ENCODE measurements at regions not wholly inside any gene's neighbourhood (a gene's known extent, or its start where the extent isn't known, plus 50 kb on each side); places are given as distances from the start of the nearest gene placed in this dataset.
A peak's percentile ranks its signal among the peaks of the same experiment; 100 is the strongest.

DNA sequence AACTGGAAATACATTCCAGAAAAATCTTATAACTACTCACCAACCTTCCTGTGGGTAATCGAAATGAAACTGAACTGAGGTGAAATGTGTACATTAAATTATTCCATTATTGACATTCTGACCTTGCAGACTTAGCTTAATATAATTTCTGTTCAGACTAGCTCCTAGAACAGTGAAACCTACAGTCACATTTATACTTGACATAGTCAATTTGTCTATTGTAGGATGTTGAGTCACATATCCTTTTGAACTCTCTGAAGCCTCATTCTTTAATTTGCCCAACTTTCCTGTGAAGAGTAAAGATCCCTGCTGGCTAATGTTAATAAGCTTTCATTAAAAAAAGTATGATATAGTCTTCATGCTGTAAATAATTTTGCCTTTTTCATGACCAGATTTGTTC lies 92.0 kb upstream of the SCEL start:
- H3K4me3 Mint-ChIP-seq: no peak overlapping the region
- H3K27me3 Mint-ChIP-seq: no peaks in the 10 kb centered on the region
- H3K9me3 Mint-ChIP-seq: no peaks in the 10 kb centered on the region
- H3K4me1 Mint-ChIP-seq (ENCODE audit: low read depth): no peaks in the 10 kb centered on the region
- H3K27ac Mint-ChIP-seq: no peak overlapping the region
- no peaks in the 10 kb centered on the region for H3K36me3 Mint-ChIP-seq (ENCODE audit: low read depth)

DNA sequence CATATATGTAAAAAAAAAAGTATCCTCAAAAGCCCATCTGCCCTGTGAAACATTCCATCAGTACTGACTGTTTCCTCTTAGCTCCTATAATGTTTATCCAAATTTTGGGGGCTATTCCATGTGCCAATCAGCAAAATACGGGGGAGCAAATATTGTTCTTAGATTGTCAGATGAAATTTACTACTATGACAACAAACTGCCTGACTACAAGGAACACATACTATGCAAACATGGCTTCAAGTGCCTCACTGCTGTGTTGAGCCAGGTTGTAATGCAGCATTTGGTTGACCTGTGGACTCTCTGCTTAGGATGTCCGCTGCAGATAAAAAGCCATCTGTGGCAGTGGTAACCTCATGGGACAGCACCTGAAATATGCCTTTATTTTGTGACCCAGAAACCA lies 98.2 kb upstream of the SCEL start:
- no peak overlapping the region for H3K27ac Mint-ChIP-seq
- H3K9me3 Mint-ChIP-seq: no peaks in the 10 kb centered on the region
- peaks cover 2% of the 10 kb centered on the region for H3K4me1 Mint-ChIP-seq (ENCODE audit: low read depth)
- H3K27me3 Mint-ChIP-seq: no peaks in the 10 kb centered on the region
- H3K4me3 Mint-ChIP-seq: no peak overlapping the region
- H3K36me3 Mint-ChIP-seq (ENCODE audit: low read depth): no peaks in the 10 kb centered on the region

DNA sequence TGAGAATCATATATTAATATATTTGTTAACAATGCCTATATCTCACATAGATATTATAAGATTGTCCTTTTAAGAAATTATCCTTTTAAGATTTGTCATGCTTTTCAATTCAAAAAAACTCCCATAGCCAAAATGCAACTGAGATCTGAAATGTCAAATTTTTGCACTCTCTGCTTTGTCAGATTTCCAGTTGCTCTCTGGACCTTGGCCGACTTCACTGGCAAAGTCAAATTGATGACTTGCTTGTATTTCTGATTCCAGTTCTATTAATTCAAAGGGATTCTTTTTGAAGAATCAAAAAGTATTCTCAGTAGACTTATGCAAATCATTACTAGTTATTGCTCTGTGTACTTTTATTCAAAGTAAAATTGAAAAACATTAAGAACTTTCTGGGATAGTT lies 101.2 kb upstream of the SCEL start:
- peaks cover 22% of the 10 kb centered on the region for H3K4me1 Mint-ChIP-seq (ENCODE audit: low read depth)
- no peak overlapping the region for H3K4me3 Mint-ChIP-seq
- H3K27me3 Mint-ChIP-seq: no peaks in the 10 kb centered on the region
- H3K27ac Mint-ChIP-seq: no peak overlapping the region
- H3K9me3 Mint-ChIP-seq: no peaks in the 10 kb centered on the region
- peaks cover 1% of the 10 kb centered on the region for H3K36me3 Mint-ChIP-seq (ENCODE audit: low read depth)

DNA sequence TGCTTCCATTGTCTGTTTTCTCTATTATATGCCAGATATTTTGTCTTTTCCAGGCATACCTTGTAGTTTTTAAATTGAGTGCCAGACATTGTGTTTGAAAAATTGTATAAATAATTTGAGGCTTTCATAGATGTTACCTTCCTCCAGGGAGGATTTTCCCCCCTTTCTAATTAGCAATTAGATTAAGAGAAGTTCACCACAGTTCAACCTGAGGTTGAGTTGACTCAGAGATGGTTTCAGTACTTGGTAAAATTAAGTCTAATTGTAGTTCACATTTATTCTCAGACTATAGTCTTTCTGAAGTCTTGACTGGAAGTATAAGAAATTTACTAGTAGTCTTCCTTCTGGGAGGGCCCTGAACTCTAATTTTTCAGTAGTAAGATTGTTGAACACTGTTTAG lies 104.1 kb upstream of the SCEL start:
- no peaks in the 10 kb centered on the region for H3K27me3 Mint-ChIP-seq
- no peak overlapping the region for H3K4me3 Mint-ChIP-seq
- H3K4me1 Mint-ChIP-seq (ENCODE audit: low read depth): peaks cover 29% of the 10 kb centered on the region
- no peaks in the 10 kb centered on the region for H3K9me3 Mint-ChIP-seq
- H3K36me3 Mint-ChIP-seq (ENCODE audit: low read depth): peaks cover 4% of the 10 kb centered on the region
- no peak overlapping the region for H3K27ac Mint-ChIP-seq

DNA sequence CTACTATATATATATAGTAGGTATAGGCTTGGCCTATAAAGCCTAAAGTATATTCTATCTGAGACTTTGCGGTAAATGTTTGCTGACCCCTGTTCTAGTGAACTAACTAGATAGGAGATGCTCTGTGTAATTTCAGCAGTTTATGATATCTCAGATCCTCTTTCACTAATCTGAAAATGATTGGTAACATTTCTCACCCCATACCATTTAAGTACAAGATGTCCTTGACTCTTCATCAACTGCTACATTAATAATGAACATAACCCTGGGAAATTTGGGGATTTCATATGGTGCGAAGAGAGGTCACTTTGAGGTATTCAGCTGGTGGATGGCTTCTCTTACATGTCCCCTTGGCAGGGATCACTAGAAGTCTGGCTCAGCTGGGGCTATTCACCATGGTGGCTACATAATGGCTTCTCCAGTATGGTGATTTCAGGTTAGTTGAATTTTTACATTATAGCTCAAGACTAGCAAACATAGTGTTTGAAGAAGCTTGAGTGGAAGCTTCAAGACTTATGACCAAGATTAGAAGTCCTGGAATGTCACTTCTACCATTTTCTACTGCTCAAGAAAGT lies 103.6 kb upstream of the MYCBP2 start:
- H3K4me3 Mint-ChIP-seq: no peak overlapping the region
- H3K9me3 Mint-ChIP-seq: no peaks in the 10 kb centered on the region
- peaks cover 4% of the 10 kb centered on the region for H3K36me3 Mint-ChIP-seq (ENCODE audit: low read depth)
- H3K4me1 Mint-ChIP-seq (ENCODE audit: low read depth): peaks cover 29% of the 10 kb centered on the region
- H3K27ac Mint-ChIP-seq: no peak overlapping the region
- H3K27me3 Mint-ChIP-seq: no peaks in the 10 kb centered on the region

DNA sequence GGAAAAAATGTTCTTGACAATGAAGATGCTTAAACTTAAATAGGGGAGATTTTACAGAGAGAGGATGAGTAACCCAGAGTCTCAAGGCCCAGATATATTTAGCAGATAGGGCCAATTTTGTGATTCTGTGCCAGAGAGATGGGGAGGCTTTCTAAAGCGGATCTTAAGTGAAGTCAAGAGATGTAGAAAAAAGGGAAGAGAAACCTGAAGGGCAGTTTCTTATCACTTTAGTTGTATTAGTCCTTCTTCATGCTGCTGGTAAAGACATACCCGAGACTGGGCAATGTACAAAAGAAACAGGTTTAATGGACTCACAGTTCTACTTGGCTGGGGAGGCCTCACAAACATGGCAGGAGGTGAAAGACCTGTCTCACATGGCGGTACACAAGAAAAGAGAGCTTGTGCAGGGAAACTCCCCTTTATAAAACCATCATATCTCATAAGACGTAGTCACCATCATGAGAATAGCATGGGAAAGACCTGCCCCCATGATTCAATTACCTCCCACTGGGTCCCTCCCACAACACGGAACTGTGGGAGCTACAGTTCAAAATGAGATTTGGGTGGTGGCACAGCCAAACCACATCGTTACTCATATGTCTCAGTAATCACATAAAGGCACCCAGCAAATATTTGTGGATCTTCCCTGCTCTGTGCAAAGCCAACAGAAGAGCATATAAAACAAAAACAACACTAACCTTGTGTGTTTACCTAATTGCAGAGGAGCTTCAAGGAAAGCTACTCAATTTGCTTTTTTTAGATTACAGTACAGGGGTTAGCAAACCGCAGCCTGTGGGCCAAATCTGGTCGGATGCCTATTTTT lies 102.6 kb upstream of the MYCBP2 start:
- no peaks in the 10 kb centered on the region for H3K27me3 Mint-ChIP-seq
- peak overlapping the region; percentile 86 for H3K27ac Mint-ChIP-seq
- peak overlapping the region; percentile 58 for H3K4me3 Mint-ChIP-seq
- peaks cover 4% of the 10 kb centered on the region for H3K36me3 Mint-ChIP-seq (ENCODE audit: low read depth)
- peaks cover 29% of the 10 kb centered on the region for H3K4me1 Mint-ChIP-seq (ENCODE audit: low read depth)
- H3K9me3 Mint-ChIP-seq: no peaks in the 10 kb centered on the region

DNA sequence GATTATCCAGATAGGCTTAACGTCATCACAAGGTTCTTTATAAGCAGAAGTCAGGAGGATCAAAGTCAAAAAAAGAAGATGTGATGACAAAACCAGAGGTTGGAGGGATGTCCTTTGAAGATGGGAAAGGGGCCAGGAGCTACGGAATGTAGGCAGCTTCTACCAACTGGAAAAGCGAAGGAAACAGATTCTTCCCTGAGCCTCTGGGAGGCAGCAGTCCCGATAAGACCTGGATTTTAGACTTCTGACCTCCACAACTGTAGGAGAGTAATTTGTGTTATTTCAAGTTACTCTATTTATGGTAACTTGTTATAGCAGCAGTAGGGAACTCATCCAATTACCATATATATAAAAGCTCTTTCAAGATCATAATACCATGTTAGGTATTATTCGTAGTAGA lies 98.8 kb upstream of the MYCBP2 start:
- H3K4me3 Mint-ChIP-seq: no peak overlapping the region
- no peaks in the 10 kb centered on the region for H3K9me3 Mint-ChIP-seq
- H3K27ac Mint-ChIP-seq: no peak overlapping the region
- peaks cover 4% of the 10 kb centered on the region for H3K36me3 Mint-ChIP-seq (ENCODE audit: low read depth)
- no peaks in the 10 kb centered on the region for H3K27me3 Mint-ChIP-seq
- H3K4me1 Mint-ChIP-seq (ENCODE audit: low read depth): peaks cover 15% of the 10 kb centered on the region

DNA sequence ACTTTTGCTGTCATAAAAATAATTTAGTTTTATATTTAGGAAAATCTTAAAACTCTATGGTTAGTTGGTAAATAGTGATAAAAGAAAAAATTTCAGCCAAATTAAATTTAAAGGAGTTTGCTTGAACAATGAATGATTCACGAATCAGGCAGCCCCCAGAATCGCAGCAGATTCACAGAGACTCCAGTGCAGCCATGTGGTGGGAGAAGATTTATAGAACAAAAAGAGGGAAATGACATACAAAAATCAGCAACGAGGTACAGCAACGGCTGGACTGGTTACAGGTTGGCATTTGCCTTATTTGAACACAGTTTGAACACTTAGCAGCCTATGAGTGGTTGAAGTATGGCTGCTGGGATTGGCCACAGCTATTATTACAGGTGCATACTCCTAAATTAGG lies 96.4 kb upstream of the MYCBP2 start:
- Mint-ChIP-seq H3K36me3 (ENCODE audit: low read depth) (no peaks in the 10 kb centered on the region), H3K27me3 (no peaks in the 10 kb centered on the region), H3K27ac (no peak overlapping the region), H3K9me3 (no peaks in the 10 kb centered on the region), H3K4me3 (no peak overlapping the region), H3K4me1 (ENCODE audit: low read depth) (no peaks in the 10 kb centered on the region)

DNA sequence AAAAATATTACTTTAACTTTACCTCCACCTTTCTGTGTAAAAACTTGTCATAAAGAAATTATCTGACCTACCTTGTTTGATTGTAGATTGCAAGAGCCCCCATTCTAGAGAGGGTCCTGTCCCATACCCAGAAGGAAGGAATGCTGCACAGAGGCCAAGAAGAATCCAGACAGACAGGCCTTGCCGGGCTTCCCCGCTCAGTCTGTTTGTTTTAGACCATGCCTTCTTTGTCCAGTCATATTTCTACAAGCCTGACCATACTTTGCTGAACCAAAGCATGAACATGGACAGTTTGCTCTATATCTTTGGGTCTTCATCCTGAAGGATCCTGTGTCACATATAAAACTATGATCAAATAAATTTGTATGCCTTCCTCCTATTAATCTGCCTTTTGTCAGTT lies 95.8 kb upstream of the MYCBP2 start:
- H3K9me3 Mint-ChIP-seq: no peaks in the 10 kb centered on the region
- H3K27me3 Mint-ChIP-seq: no peaks in the 10 kb centered on the region
- no peak overlapping the region for H3K4me3 Mint-ChIP-seq
- no peaks in the 10 kb centered on the region for H3K36me3 Mint-ChIP-seq (ENCODE audit: low read depth)
- H3K27ac Mint-ChIP-seq: no peak overlapping the region
- H3K4me1 Mint-ChIP-seq (ENCODE audit: low read depth): no peaks in the 10 kb centered on the region

DNA sequence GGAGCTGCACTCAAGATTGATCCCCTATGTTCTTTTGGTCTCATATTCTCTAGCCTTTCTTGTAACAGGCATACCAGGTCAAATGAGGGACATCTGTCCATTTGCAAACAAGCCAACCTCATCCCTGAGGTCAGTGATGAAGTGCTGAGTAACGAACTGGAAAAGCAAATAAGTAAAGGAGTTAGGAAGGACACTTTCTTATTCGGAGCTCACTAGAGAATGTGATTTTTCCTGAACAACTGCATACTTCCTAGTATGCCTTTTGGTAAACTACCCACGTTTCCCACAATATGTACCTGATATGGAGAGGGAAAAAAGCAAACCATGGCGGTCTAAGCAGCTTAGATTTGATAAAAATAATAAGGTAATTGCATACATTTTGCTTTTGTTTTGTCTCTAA lies 91.0 kb upstream of the MYCBP2 start:
- H3K9me3 Mint-ChIP-seq: no peaks in the 10 kb centered on the region
- H3K4me3 Mint-ChIP-seq: no peak overlapping the region
- H3K4me1 Mint-ChIP-seq (ENCODE audit: low read depth): peaks cover 22% of the 10 kb centered on the region
- H3K27me3 Mint-ChIP-seq: no peaks in the 10 kb centered on the region
- no peaks in the 10 kb centered on the region for H3K36me3 Mint-ChIP-seq (ENCODE audit: low read depth)
- no peak overlapping the region for H3K27ac Mint-ChIP-seq

DNA sequence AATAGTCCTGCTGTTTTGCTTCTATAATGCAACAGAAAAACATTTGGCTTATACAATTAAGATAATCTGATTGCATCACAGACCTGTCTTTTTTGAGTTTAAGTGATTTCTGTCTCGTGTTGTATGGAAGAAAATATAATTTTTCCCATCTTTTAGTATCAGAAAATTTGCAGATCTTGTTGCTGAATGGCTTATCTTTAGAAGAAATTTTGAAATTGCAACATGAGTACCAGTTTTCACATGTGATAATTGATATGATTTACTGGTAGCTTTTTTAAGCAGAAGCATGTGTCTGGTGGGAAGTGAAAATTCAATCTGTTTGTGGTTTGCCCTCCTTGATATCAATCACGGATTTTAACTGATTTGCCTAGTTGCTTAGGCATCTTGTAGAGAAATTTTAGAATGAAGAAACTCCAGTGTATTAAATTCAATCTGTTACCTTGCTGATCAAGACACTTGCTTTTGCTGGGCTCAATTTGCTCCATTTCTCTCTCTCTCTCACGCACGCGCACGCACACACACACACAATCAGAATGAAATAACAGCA lies 89.8 kb upstream of the MYCBP2 start:
- Mint-ChIP-seq H3K4me3 (no peak overlapping the region), H3K36me3 (ENCODE audit: low read depth) (no peaks in the 10 kb centered on the region), H3K27ac (no peak overlapping the region), H3K27me3 (no peaks in the 10 kb centered on the region), H3K4me1 (ENCODE audit: low read depth) (peaks cover 22% of the 10 kb centered on the region), H3K9me3 (no peaks in the 10 kb centered on the region)

DNA sequence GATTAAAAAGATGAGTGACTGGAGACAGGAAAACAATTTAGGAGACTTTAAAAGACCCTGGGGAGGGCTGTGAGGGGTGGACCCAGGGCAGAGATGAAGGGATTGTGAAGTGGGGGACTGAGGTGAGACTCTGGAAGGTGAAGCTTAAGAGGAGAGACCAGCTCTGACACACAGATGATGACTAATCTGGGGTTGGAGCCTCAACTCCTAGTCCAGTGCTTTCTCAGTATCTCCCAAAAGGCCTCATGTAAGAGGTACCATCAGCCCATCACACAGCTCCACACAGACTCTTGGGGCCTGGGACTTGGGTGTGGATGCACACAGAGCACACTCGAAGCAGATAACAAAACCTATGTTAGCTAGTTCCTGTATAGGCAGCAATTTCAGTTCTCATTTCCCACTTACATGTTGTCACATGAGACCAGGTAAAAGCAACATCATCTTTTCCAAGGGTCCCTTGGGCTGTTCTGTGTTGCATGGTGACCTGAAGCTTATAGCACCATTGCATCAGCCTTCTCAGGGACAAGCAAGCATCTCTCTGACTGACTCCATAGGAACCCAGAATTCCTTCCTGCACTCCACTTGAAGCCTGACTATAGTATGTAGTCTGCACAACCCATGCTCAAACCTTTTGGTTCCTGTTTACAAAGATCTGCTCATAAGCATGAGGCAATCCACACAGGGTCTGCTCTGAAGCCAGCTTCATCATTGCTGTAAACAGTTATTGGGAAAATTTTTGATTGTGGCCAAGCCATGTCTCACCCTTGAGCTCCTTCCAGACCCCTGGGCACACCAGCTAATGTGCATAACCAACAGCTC lies 88.6 kb upstream of the MYCBP2 start:
- peaks cover 22% of the 10 kb centered on the region for H3K4me1 Mint-ChIP-seq (ENCODE audit: low read depth)
- peak overlapping the region; percentile 46 for H3K27ac Mint-ChIP-seq
- no peak overlapping the region for H3K4me3 Mint-ChIP-seq
- no peaks in the 10 kb centered on the region for H3K27me3 Mint-ChIP-seq
- H3K36me3 Mint-ChIP-seq (ENCODE audit: low read depth): no peaks in the 10 kb centered on the region
- no peaks in the 10 kb centered on the region for H3K9me3 Mint-ChIP-seq

DNA sequence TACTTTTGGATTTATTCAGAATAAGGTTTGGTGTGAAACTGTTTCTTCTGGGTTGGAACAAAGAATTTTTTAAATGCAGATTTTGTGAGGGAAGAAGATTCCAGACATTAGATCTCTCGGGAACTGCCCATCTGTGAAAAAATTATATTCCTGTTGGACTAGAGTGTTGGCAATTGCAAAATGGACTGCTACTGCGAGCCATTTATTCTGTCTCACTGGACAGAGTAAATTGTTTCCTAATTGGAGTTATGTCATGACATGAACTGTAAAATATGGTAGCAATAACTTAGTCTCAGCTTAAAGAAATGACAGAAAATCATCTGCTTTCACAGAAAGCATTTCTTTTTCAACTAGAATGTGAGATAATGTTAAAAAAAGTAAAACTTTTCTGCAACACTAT lies 86.0 kb upstream of the MYCBP2 start:
- no peaks in the 10 kb centered on the region for H3K9me3 Mint-ChIP-seq
- H3K27ac Mint-ChIP-seq: no peak overlapping the region
- H3K4me3 Mint-ChIP-seq: no peak overlapping the region
- peaks cover 22% of the 10 kb centered on the region for H3K4me1 Mint-ChIP-seq (ENCODE audit: low read depth)
- H3K27me3 Mint-ChIP-seq: no peaks in the 10 kb centered on the region
- H3K36me3 Mint-ChIP-seq (ENCODE audit: low read depth): no peaks in the 10 kb centered on the region

DNA sequence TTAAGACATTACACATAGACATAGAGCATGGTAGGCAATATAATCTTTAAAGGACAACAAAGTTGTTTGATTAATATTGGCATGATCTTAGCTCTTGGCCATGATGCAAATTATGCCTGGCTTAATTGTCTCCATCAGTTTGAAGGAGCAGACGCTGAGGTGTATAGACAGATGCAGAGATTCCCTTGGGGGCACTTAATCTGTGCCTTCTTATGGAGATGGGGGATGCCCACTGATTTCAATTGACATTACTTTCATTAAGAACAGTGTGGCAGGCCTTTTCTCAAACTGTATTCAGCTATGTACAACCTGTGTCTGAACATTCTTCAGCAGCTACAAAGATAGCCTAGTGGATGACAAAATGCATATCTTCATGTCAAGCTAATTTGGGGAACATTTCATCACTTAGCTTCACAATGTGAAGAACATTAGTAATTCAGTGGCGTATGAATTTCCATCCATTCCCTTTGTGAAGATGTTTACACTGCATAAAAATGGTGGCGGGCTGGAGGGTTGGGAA lies 85.3 kb upstream of the MYCBP2 start:
- Mint-ChIP-seq H3K27me3 (no peaks in the 10 kb centered on the region), H3K36me3 (ENCODE audit: low read depth) (no peaks in the 10 kb centered on the region), H3K4me1 (ENCODE audit: low read depth) (peaks cover 22% of the 10 kb centered on the region), H3K9me3 (no peaks in the 10 kb centered on the region), H3K4me3 (no peak overlapping the region), H3K27ac (no peak overlapping the region)

DNA sequence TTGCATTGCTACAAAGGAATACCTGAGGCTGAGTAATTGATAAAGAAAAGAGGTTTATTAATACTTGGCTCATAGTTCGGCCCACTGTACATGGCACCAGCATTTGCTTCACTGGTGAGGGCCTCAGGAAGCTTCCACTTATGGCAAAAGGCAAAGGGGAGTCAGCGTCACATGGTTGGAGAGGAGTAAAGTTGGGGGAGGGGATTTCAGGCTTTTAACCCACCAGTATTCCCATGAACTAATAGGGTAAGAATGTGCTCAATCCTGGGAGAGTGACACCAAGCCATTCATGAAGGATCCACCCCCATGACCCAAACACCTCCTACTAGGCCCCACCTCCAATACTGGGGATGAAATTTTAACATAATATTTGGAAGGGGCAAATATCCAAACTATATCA lies 82.5 kb upstream of the MYCBP2 start:
- no peak overlapping the region for H3K4me3 Mint-ChIP-seq
- no peaks in the 10 kb centered on the region for H3K9me3 Mint-ChIP-seq
- H3K27ac Mint-ChIP-seq: no peak overlapping the region
- no peaks in the 10 kb centered on the region for H3K4me1 Mint-ChIP-seq (ENCODE audit: low read depth)
- no peaks in the 10 kb centered on the region for H3K36me3 Mint-ChIP-seq (ENCODE audit: low read depth)
- H3K27me3 Mint-ChIP-seq: no peaks in the 10 kb centered on the region
